Small intestine (tissue), 7 donors: ENCODE measurements at regions not wholly inside any gene's neighbourhood (a gene's known extent, or its start where the extent isn't known, plus 50 kb on each side); places are given as distances from the start of the nearest gene placed in this dataset.

Source experiments
- DNase-seq, 2 donors: peaks; one replicate each; pipeline versions ENCODE4 v3.0.0 to v3.0.0-alpha.2; 2013
- FAIRE-seq: peaks from 2 replicates; lab custom pipeline; 2012; peaks lifted over from hg19 to GRCh38; lab: Jason Lieb, UNC
- H3K27ac ChIP-seq, 3 donors: one replicate each; pipeline ENCODE4 v1.5.1; 2013; ENCODE audit warnings: low read length in 2 of 3, mild to moderate bottlenecking in 2 of 3, control low read depth in 1 of 3, inconsistent platforms in 1 of 3, low read depth in 1 of 3, moderate library complexity in 1 of 3
- H3K27me3 ChIP-seq, 3 donors: one replicate each; pipeline ENCODE4 v1.6.1; 2013; ENCODE audit warnings: low read length in 3 of 3, inconsistent platforms in 1 of 3; ENCODE audit not compliant: control insufficient read depth in 3 of 3, insufficient read depth in 3 of 3
- H3K36me3 ChIP-seq, 3 donors: one replicate each; pipeline ENCODE4 v1.6.1; 2013; ENCODE audit warnings: low read length in 3 of 3, inconsistent platforms in 1 of 3, low read depth in 1 of 3, mild to moderate bottlenecking in 1 of 3, moderate library complexity in 1 of 3; ENCODE audit not compliant: control insufficient read depth in 3 of 3, insufficient read depth in 2 of 3
- H3K4me1 ChIP-seq, 3 donors: one replicate each; pipeline ENCODE4 v1.6.1; 2013; ENCODE audit warnings: low read length in 2 of 3, inconsistent platforms in 1 of 3, low read depth in 1 of 3, mild to moderate bottlenecking in 1 of 3, moderate library complexity in 1 of 3; ENCODE audit not compliant: control insufficient read depth in 3 of 3, insufficient read depth in 2 of 3
- H3K4me3 ChIP-seq, 3 donors: one replicate each; pipeline ENCODE4 v1.5.1; 2013; ENCODE audit warnings: low read length in 3 of 3, control low read depth in 1 of 3, inconsistent platforms in 1 of 3, low read depth in 1 of 3, mild to moderate bottlenecking in 1 of 3, moderate library complexity in 1 of 3
- H3K9me3 ChIP-seq, 2 donors: one replicate each; pipeline ENCODE4 v1.6.1; 2013; ENCODE audit warnings: low read depth in 1 of 2, low read length in 1 of 2; ENCODE audit not compliant: control insufficient read depth in 2 of 2, insufficient read depth in 1 of 2
- WGBS, 3 donors: extraction: QIAGEN DNeasy Blood & Tissue Kit; methylation state at CpG; one replicate each; pipeline ENCODE4 v1.1.7; 2013; 5-methylcytosine and 5-hydroxymethylcytosine counted together
- donor health status: healthy with polysubstance abuse.
- donor health status: control.
- donor health status: control.
- donor health status: Bipolar disorder and iron deficiency.
- donor health status: healthy.

DNA sequence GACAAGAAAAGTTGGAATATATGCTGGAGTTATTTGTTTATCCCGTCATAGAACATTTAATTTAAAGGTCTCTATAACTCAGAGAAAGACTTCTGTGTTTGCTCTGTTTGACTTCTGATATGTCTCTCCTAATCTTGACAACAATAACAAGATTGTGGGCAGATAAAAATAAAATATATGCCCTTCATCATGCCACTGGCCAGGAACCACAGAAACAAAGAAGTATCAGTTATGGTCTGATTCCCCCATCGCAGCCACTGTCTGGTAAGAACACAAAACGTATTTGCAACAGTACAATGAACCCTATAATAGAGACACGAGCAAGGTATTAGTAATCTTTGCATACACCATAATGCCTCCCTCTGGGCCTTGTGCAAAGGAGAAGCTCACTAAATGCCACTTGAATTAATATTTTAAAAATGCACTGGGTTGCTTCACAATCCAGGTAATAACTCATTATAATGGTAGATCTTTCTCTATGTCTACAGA is 1498.3 kb downstream of the CDH11 start:
- no peaks in the 10 kb centered on the region for H3K4me1 ChIP-seq
- H3K27ac ChIP-seq, result no peak overlapping the region
- 73 to 82% (median 76%) methylated on average over 4 of the region's 4 CpGs for WGBS, 3 donors
- no peaks in the 10 kb centered on the region for H3K9me3 ChIP-seq
- FAIRE-seq, result no peak
- no peak for DNase-seq
- H3K27me3 ChIP-seq, result no peaks in the 10 kb centered on the region
- H3K36me3 ChIP-seq, result no peaks in the 10 kb centered on the region
- H3K4me3 ChIP-seq, result no peak overlapping the region

DNA sequence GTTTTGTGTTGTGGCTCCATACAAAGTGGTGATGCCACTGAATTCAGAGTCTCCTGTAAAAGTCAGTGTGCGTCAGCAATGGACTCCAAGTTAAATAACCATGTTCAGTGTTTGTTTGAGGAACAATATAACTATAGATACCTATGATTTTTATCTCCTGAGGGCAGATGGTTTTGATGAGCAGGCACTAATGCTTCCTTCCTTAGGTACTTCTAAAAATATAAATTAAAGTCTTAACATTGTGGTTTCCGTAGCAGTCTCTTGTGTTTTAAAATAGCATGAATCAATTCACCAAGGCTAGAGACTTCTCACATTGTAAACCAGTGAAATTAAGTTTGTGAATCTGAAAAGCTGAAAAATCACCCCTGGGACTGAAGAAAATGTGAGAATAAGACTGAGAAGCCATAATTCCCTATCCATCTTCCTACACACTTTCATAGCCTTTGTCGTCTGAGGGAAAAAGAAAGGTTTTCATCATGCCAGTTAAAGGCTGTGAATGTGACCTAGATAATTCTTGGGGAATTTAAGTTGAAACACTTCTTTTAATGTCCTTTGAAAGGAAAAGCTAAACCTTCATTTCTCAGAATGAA is 1502.9 kb downstream of the CDH11 start:
- WGBS, 3 donors, result 69 to 81% (median 78%) methylated on average over 3 of the region's 3 CpGs
- FAIRE-seq (no peak), DNase-seq (no peak)
- Histone ChIP-seq H3K4me3 (no peak overlapping the region), H3K9me3 (no peaks in the 10 kb centered on the region), H3K4me1 (no peaks in the 10 kb centered on the region), H3K36me3 (no peaks in the 10 kb centered on the region), H3K27ac (no peak overlapping the region), H3K27me3 (peaks cover 0 to 4% (median 0%) of the 10 kb centered on the region in 3 donors)

DNA sequence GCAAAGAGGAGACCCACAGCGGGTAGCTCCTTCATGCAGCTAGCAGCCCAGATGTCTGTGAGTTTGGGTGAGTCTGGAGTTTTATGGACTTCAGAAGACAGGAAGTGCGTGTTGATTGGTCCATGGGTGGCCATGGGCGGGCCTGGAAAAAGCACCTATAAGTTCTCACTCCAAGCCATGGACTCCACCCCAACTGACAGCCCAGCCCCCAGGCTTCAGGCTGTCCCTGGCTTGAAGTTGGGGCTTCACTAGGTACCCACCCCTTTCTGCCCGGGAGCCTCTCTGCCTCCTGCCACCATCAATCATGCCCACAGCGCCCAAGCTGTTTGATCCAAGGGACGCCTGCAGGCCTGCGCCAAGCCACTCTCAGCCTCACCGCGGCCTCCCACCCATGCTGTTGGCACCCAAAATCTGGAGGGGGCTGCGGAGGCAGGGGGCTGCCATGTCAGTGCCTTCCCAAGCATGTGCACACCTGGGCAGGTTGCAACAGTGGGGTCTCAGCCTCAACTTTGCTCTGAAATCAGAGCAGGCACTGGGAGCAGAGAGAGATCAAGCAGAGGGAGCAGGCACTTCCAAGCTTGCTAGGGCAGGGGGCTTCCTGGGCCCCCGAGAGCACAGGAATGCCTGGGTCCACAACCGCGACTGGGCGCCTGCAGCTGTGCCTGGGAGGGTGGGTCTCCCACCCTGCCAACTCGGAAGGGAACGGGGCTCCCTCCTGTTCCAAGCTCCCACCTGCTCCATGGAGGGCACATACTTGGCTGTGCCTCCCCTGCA is 1503.7 kb downstream of the CDH11 start:
- no peak overlapping the region for H3K27ac ChIP-seq
- DNase-seq (peak in 1 of 2 donors; percentile 43), FAIRE-seq (no peak)
- H3K36me3 ChIP-seq, result no peaks in the 10 kb centered on the region
- peaks cover 0 to 4% (median 0%) of the 10 kb centered on the region in 3 donors for H3K27me3 ChIP-seq
- H3K9me3 ChIP-seq, result no peaks in the 10 kb centered on the region
- WGBS, 3 donors, result 74 to 88% (median 83%) methylated on average over 16 of the region's 16 CpGs
- peak overlapping the region in 2 of 3 donors; percentile 16 to 57 for H3K4me3 ChIP-seq
- H3K4me1 ChIP-seq, result no peaks in the 10 kb centered on the region

DNA sequence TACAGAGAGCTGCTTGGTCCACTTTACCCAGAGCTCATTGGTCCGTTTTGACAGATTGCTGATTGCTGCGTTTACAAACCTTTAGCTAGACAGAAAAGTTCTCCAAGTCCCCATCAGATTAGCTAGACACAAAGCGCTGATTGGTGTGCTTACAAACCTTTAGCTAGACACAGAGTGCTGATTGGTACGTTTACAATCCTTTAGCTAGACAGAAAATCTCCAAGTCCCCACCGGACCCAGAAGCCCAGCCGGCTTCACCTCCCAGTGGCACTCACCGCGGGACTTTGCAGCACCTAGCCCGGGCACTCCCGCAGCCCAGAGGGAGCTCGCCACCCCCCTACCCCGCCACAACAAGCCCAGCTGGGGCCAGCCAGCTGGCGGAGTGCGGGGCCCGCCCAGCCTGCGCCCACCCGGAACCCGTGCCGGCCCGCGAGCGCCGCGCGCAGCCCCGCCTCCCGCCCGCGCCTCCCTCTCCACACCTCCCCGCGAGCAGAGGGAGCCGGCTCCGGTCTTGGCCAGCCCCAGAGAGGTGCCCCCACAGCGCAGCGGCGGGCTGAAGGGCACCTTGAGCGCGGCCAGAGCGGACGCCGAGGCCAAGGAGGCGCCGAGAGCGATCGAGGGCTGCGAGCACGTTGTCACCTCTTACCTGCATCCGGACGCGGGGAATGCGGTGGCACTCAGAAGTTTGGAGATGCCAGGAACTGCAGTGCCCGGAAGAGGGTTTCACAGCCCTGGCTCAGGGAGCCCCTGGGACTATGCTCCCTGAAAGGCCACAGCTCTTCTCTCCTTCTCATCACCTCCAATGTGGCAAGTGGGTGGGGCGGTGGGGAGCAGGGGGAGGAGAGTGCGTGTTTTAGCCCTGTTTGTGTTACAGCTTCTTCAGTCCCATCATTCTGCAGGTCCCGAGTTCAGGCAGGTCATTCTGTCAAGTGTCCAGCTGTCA is 1504.5 kb downstream of the CDH11 start:
- FAIRE-seq, result no peak

GRCh38 chr16:63614429-63614828 is 1507.4 kb downstream of the CDH11 start:
- FAIRE-seq (no peak), DNase-seq (no peak)
- Histone ChIP-seq H3K36me3 (no peaks in the 10 kb centered on the region), H3K27me3 (peaks cover 0 to 4% (median 0%) of the 10 kb centered on the region in 3 donors), H3K9me3 (no peaks in the 10 kb centered on the region), H3K4me1 (no peaks in the 10 kb centered on the region), H3K27ac (no peak overlapping the region), H3K4me3 (no peak overlapping the region)
- WGBS, 3 donors, result 79 to 86% (median 81%) methylated on average over 3 of the region's 3 CpGs

More for the DNA sequence above, 1504.5 kb downstream of the CDH11 start:
- DNase-seq, result peak; percentile 6 to 7
- WGBS, 3 donors, result 15 to 21% (median 17%) methylated on average over 53 to 55 of the region's 55 CpGs
- peaks cover 0 to 4% (median 0%) of the 10 kb centered on the region in 3 donors for H3K27me3 ChIP-seq
- peak overlapping the region; percentile 16 to 57 (median 23) for H3K4me3 ChIP-seq
- H3K4me1 ChIP-seq, result no peaks in the 10 kb centered on the region
- no peaks in the 10 kb centered on the region for H3K9me3 ChIP-seq
- H3K27ac ChIP-seq, result no peak overlapping the region
- H3K36me3 ChIP-seq, result no peaks in the 10 kb centered on the region

DNA sequence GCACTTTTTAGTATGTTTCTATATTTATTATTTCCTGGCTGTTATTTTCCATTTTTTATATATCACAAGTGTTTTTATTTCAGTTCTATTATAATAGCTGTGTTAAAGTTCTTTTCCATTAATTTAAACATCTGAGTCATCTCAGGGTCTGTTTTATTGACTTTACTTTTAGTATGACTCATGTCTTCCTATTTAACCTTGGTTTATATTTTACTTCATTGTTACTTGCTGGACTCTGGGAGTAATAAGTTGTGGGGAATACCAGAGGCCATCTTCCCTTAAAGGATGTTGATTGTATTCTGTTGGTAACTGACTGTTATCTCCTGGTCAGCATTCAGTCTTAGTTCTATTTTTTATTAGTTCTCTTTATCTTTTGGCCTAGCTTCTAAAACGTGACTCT is 1508.2 kb downstream of the CDH11 start:
- FAIRE-seq, result no peak
- 8 to 38% (median 15%) methylated on average over 1 of the region's 1 CpG for WGBS, 3 donors

GRCh38 chr16:63612462-63613227 is 1509.2 kb downstream of the CDH11 start:
- H3K4me1 ChIP-seq, result no peaks in the 10 kb centered on the region
- peaks cover 0 to 1% (median 0%) of the 10 kb centered on the region in 3 donors for H3K27me3 ChIP-seq
- FAIRE-seq (no peak), DNase-seq (no peak)
- no peaks in the 10 kb centered on the region for H3K9me3 ChIP-seq
- WGBS, 3 donors, result 74 to 86% (median 82%) methylated on average over 4 of the region's 4 CpGs
- H3K4me3 ChIP-seq, result no peak overlapping the region
- no peaks in the 10 kb centered on the region for H3K36me3 ChIP-seq
- H3K27ac ChIP-seq, result no peak overlapping the region

More for the DNA sequence above, 1508.2 kb downstream of the CDH11 start:
- Histone ChIP-seq H3K9me3 (no peaks in the 10 kb centered on the region), H3K27ac (no peak overlapping the region), H3K36me3 (no peaks in the 10 kb centered on the region), H3K27me3 (peaks cover 0 to 4% (median 0%) of the 10 kb centered on the region in 3 donors), H3K4me3 (no peak overlapping the region), H3K4me1 (no peaks in the 10 kb centered on the region)
- peak in 1 of 2 donors; percentile 25 for DNase-seq
